ENCODE measurements at regions not wholly inside any gene's neighbourhood (a gene's known extent, or its start where the extent isn't known, plus 50 kb on each side); places are given as distances from the start of the nearest gene placed in this dataset.

GRCh38 chr6:126111327-126111726 is 125.0 kb downstream of the TRMT11 start (continued):
- no peak for TF ChIP-seq ATF2 (IDR thresholded peaks at IDR 0.05; ENCODE audit: low read length)
- no peak for TF ChIP-seq EP300 (IDR thresholded peaks at IDR 0.05; ENCODE audit: borderline replicate concordance in 1 of 2, low read depth in 2 of 2, low read length in 2 of 2)
- TF ChIP-seq RBBP5 (IDR thresholded peaks at IDR 0.05; ENCODE audit: borderline replicate concordance, low read depth, low read length) = no peak

Data from H1 (cell line).